Thymus (tissue), 11 donors: ENCODE measurements at regions not wholly inside any gene's neighbourhood (a gene's known extent, or its start where the extent isn't known, plus 50 kb on each side); places are given as distances from the start of the nearest gene placed in this dataset.
"Not testable (repeated sequence)": the region's sequence is repeated elsewhere in the genome, so short reads cannot be mapped to it uniquely, and the experiment has no call there.

ENCODE experiments used
- DNase-seq, 9 donors: peaks; one replicate each; pipeline ENCODE4 v3.0.0-alpha.2; 2013; ENCODE audit warnings: low spot score in 9 of 9, low read depth in 6 of 9, missing footprints in 1 of 9
- H3K27ac ChIP-seq, 2 donors: one replicate each; pipeline ENCODE4 v1.5.1; 2013; ENCODE audit warnings: control low read depth in 1 of 2, low read depth in 1 of 2, low read length in 1 of 2, mild to moderate bottlenecking in 1 of 2, moderate library complexity in 1 of 2
- H3K27me3 ChIP-seq, 2 donors: one replicate each; pipeline ENCODE4 v1.5.1; 2013; ENCODE audit warnings: low read length in 1 of 2; ENCODE audit not compliant: control insufficient read depth in 2 of 2, insufficient read depth in 1 of 2
- H3K36me3 ChIP-seq, 2 donors: one replicate each; pipeline ENCODE4 v1.5.1; 2013; ENCODE audit warnings: low read length in 1 of 2, mild to moderate bottlenecking in 1 of 2, moderate library complexity in 1 of 2; ENCODE audit not compliant: control insufficient read depth in 2 of 2, insufficient read depth in 2 of 2
- H3K4me1 ChIP-seq, 2 donors: one replicate each; pipeline ENCODE4 v1.5.1; 2013; ENCODE audit warnings: low read length in 2 of 2; ENCODE audit not compliant: control insufficient read depth in 2 of 2, insufficient read depth in 2 of 2
- H3K4me3 ChIP-seq, 2 donors: one replicate each; pipeline ENCODE4 v1.5.1; 2013; ENCODE audit warnings: low read length in 2 of 2, control low read depth in 1 of 2, mild to moderate bottlenecking in 1 of 2
- H3K9me3 ChIP-seq, 2 donors: one replicate each; pipeline ENCODE4 v1.5.1; 2013; ENCODE audit warnings: low read length in 1 of 2, mild to moderate bottlenecking in 1 of 2; ENCODE audit not compliant: control insufficient read depth in 2 of 2, insufficient read depth in 1 of 2
- WGBS: extraction: QIAGEN DNeasy Blood & Tissue Kit; methylation state at CpG from one replicate; pipeline ENCODE4 v1.1.7; 2013; 5-methylcytosine and 5-hydroxymethylcytosine counted together
- donor health status: healthy.

DNA sequence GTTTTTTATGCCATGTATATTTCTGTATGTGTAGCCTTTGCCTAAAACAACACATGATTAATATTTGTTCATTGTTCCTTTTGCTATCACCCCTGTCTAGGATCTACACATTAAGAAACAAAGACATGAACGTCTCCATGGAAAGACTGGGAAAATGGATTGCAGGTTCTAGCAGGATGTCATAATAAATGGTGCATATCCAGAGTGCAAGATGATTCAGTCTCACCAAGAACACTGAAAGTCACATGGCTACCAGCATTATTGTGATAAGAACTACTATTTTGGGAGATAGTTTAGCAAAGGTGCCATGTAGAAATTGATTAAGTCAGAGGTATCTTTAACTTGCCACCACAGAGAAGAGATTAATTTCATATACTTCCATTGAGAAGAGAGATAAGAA lies 398.3 kb downstream of the OR4F29 start:
- not testable (repeated sequence) for H3K27ac ChIP-seq, H3K27me3 ChIP-seq, H3K4me3 ChIP-seq, DNase-seq, H3K4me1 ChIP-seq, H3K9me3 ChIP-seq, H3K36me3 ChIP-seq
- WGBS = no CpG with 5 or more reads among the region's 1 CpG

DNA sequence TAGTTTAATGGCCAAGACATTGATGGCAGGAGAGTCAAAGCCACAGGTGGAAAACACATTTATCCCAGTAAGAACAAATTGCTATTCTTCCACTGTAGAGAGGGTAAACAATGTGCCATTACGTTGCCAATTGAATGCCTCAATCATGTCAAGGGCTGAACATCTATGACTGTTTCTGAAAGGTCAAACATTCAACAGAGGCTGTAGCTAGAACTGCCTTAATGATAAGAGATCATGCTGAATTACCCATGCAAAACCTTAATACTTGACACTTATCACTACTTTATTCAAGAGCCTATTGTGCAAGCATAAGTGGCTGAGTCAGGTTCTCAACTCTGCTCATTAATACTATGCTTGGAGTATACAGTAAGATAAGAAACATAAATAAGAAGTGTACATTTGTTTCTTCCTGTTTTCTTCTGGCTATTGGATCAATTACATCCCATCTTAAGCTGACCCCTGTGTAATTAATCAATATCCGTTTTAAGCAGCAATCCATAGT lies 409.5 kb downstream of the OR4F29 start:
- no CpG with 5 or more reads among the region's 2 CpGs for WGBS
- H3K27me3 ChIP-seq, H3K9me3 ChIP-seq, H3K4me1 ChIP-seq, H3K27ac ChIP-seq, H3K36me3 ChIP-seq, H3K4me3 ChIP-seq, DNase-seq: not testable (repeated sequence)

DNA sequence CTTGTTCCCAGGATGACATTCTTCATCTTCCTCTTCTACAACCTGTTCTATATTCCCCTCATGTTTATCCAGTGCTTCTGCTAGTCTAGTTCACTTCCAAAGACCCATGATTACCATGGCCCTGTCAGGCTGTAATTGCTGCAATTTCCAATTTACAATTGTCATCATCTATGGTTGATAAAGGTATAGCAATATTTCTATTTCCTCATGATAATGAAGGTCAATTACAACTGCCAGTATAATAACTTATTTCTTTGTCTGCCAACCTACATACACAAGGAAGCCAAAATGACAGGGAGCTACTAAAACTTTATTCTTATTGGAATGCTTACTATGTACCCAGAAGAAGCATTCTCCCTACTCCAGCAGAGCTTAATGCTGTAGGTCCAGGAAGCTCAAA lies 410.3 kb downstream of the OR4F29 start:
- not testable (repeated sequence) for H3K36me3 ChIP-seq, H3K27me3 ChIP-seq, H3K9me3 ChIP-seq, H3K4me1 ChIP-seq, H3K4me3 ChIP-seq, H3K27ac ChIP-seq, DNase-seq

DNA sequence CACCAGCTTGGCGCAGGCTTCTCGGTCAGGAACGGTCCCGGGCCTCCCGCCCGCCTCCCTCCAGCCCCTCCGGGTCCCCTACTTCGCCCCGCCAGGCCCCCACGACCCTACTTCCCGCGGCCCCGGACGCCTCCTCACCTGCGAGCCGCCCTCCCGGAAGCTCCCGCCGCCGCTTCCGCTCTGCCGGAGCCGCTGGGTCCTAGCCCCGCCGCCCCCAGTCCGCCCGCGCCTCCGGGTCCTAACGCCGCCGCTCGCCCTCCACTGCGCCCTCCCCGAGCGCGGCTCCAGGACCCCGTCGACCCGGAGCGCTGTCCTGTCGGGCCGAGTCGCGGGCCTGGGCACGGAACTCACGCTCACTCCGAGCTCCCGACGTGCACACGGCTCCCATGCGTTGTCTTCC lies 422.3 kb downstream of the OR4F29 start:
- WGBS = 0% methylated on average over 26 of the region's 52 CpGs
- not testable (repeated sequence) for H3K27me3 ChIP-seq, H3K4me3 ChIP-seq, H3K36me3 ChIP-seq, H3K27ac ChIP-seq, DNase-seq, H3K4me1 ChIP-seq, H3K9me3 ChIP-seq

DNA sequence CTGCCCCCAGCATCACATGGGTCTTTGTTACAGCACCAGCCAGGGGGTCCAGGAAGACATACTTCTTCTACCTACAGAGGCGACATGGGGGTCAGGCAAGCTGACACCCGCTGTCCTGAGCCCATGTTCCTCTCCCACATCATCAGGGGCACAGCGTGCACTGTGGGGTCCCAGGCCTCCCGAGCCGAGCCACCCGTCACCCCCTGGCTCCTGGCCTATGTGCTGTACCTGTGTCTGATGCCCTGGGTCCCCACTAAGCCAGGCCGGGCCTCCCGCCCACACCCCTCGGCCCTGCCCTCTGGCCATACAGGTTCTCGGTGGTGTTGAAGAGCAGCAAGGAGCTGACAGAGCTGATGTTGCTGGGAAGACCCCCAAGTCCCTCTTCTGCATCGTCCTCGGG lies 434.2 kb downstream of the OR4F29 start:
- DNase-seq, H3K36me3 ChIP-seq, H3K27me3 ChIP-seq, H3K27ac ChIP-seq, H3K9me3 ChIP-seq, H3K4me1 ChIP-seq, H3K4me3 ChIP-seq: not testable (repeated sequence)
- WGBS = 96% methylated on average over 6 of the region's 12 CpGs

DNA sequence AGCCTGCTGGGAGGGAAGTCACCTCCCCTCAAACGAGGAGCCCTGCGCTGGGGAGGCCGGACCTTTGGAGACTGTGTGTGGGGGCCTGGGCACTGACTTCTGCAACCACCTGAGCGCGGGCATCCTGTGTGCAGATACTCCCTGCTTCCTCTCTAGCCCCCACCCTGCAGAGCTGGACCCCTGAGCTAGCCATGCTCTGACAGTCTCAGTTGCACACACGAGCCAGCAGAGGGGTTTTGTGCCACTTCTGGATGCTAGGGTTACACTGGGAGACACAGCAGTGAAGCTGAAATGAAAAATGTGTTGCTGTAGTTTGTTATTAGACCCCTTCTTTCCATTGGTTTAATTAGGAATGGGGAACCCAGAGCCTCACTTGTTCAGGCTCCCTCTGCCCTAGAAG lies 435.5 kb downstream of the OR4F29 start:
- not testable (repeated sequence) for H3K36me3 ChIP-seq, H3K9me3 ChIP-seq, H3K27me3 ChIP-seq, H3K27ac ChIP-seq, DNase-seq, H3K4me3 ChIP-seq, H3K4me1 ChIP-seq
- 94% methylated on average over 6 of the region's 6 CpGs for WGBS

DNA sequence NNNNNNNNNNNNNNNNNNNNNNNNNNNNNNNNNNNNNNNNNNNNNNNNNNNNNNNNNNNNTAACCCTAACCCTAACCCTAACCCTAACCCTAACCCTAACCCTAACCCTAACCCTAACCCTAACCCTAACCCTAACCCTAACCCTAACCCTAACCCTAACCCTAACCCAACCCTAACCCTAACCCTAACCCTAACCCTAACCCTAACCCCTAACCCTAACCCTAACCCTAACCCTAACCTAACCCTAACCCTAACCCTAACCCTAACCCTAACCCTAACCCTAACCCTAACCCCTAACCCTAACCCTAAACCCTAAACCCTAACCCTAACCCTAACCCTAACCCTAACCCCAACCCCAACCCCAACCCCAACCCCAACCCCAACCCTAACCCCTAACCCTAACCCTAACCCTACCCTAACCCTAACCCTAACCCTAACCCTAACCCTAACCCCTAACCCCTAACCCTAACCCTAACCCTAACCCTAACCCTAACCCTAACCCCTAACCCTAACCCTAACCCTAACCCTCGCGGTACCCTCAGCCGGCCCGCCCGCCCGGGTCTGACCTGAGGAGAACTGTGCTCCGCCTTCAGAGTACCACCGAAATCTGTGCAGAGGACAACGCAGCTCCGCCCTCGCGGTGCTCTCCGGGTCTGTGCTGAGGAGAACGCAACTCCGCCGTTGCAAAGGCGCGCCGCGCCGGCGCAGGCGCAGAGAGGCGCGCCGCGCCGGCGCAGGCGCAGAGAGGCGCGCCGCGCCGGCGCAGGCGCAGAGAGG lies 441.3 kb downstream of the OR4F29 start:
- H3K27ac ChIP-seq, H3K36me3 ChIP-seq, H3K4me3 ChIP-seq, DNase-seq, H3K9me3 ChIP-seq, H3K27me3 ChIP-seq, H3K4me1 ChIP-seq: not testable (repeated sequence)
- WGBS = 73% methylated on average over 33 of the region's 37 CpGs
